K562 (cell line): ENCODE measurements at regions not wholly inside any gene's neighbourhood (a gene's known extent, or its start where the extent isn't known, plus 50 kb on each side); places are given as distances from the start of the nearest gene placed in this dataset.

Source experiments
- HDAC8 ChIP-seq: fragments of 450-650 bp; IDR thresholded peaks from 2 replicates; pipeline ENCODE4 v1.6.1; 2016; ENCODE audit warnings: mild to moderate bottlenecking, missing genetic modification characterization, moderate library complexity, missing compliant biosample characterization
- KLF16 ChIP-seq: IDR thresholded peaks from 2 replicates; pipeline ENCODE4 v1.6.1; 2016; ENCODE audit warnings: antibody characterized with exemption
- NFYB ChIP-seq: IDR thresholded peaks from 2 replicates; pipeline ENCODE4 v1.6.1; 2011; ENCODE audit warnings: mild to moderate bottlenecking, moderate library complexity; ENCODE audit not compliant: insufficient read length; ENCODE audit errors: extremely low read depth
- POLR2G ChIP-seq: fragments of 200-400 bp; formaldehyde crosslinking; IDR thresholded peaks from 2 replicates; pipeline ENCODE4 v1.6.1; 2017; ENCODE audit warnings: low read depth, mild to moderate bottlenecking, antibody characterized with exemption, low read length, moderate library complexity
- ZNF764 ChIP-seq: fragments of 250-450 bp; sonication (Bioruptor Pico); IDR thresholded peaks from 2 replicates; pipeline ENCODE4 v1.4.0; 2020; ENCODE audit warnings: low read depth, mild to moderate bottlenecking, moderate library complexity
- TF ChIP-seq, protein P1 (sequence below): fragments of 450-650 bp; IDR thresholded peaks from one replicate; pipeline ENCODE4 v1.6.1; 2018; ENCODE audit warnings: mild to moderate bottlenecking, moderate library complexity; ENCODE audit not compliant: partially characterized antibody
- TF ChIP-seq, protein P2 (sequence below): sonication (generic); formaldehyde crosslinking; IDR thresholded peaks from 2 replicates; pipeline ENCODE4 v1.8.0; 2022; ENCODE audit warnings: mild to moderate bottlenecking, missing genetic modification reagents

DNA sequence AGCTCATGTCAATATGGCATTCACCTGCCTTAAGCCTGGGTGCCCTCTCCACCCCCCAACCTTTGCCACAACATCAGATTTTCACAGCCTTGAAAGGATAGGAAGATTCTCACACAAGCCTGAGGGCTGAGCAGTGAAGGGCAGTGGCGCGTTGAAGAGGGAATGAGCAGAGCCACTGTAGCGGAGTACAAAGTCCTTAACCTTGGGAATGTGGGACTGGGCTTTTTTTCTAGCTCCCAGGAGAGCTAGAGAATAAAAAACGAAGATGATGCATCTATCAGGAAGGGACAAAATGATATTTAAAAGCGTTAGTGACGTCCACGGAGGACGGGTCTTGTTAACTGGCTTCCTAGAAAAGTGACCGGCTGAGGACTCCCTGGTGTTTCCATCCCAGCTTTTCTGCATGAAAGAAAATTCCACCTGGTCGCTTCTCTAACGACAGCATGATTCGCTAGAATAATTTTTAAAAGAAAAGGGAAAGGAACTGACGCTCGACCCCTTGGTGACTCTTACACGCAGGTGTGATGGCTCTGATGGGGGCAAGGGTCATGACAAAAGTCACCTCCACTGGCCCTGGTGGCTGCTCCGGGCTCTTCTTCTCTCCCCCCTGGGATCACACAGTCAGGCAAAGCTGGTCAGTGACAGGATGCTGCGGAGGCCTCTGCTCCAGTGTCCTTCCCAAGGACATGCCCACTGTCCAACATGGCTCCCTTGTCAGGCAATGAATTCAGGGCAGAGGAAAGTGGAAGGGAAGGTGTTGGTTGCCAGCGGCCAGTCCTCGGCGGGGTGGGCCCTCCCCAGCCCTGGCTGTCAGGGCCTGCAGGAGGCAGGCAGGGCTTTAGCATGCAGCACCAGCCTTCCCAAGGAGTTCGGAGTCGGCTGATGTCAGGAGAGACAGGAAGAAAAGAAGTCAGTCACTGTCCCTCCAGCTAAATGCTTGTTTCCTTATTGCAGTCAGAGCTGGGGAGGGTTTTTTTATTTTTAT lies 58.4 kb upstream of the IRX3 start (continued):
- TF ChIP-seq, protein P1, sequence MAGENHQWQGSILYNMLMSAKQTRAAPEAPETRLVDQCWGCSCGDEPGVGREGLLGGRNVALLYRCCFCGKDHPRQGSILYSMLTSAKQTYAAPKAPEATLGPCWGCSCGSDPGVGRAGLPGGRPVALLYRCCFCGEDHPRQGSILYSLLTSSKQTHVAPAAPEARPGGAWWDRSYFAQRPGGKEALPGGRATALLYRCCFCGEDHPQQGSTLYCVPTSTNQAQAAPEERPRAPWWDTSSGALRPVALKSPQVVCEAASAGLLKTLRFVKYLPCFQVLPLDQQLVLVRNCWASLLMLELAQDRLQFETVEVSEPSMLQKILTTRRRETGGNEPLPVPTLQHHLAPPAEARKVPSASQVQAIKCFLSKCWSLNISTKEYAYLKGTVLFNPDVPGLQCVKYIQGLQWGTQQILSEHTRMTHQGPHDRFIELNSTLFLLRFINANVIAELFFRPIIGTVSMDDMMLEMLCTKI, result no peak
- TF ChIP-seq ZNF764 (CRISPR knock-in tag), result no peak
- TF ChIP-seq NFYB, result no peak
- TF ChIP-seq POLR2G, result no peak
- TF ChIP-seq HDAC8 (tag), result no peak
- no peak for TF ChIP-seq KLF16
- TF ChIP-seq, protein P2, sequence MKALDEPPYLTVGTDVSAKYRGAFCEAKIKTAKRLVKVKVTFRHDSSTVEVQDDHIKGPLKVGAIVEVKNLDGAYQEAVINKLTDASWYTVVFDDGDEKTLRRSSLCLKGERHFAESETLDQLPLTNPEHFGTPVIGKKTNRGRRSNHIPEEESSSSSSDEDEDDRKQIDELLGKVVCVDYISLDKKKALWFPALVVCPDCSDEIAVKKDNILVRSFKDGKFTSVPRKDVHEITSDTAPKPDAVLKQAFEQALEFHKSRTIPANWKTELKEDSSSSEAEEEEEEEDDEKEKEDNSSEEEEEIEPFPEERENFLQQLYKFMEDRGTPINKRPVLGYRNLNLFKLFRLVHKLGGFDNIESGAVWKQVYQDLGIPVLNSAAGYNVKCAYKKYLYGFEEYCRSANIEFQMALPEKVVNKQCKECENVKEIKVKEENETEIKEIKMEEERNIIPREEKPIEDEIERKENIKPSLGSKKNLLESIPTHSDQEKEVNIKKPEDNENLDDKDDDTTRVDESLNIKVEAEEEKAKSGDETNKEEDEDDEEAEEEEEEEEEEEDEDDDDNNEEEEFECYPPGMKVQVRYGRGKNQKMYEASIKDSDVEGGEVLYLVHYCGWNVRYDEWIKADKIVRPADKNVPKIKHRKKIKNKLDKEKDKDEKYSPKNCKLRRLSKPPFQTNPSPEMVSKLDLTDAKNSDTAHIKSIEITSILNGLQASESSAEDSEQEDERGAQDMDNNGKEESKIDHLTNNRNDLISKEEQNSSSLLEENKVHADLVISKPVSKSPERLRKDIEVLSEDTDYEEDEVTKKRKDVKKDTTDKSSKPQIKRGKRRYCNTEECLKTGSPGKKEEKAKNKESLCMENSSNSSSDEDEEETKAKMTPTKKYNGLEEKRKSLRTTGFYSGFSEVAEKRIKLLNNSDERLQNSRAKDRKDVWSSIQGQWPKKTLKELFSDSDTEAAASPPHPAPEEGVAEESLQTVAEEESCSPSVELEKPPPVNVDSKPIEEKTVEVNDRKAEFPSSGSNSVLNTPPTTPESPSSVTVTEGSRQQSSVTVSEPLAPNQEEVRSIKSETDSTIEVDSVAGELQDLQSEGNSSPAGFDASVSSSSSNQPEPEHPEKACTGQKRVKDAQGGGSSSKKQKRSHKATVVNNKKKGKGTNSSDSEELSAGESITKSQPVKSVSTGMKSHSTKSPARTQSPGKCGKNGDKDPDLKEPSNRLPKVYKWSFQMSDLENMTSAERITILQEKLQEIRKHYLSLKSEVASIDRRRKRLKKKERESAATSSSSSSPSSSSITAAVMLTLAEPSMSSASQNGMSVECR, result no peak
- TF ChIP-seq, all 486 proteins: peak for 0
